ENCODE measurements at regions not wholly inside any gene's neighbourhood (a gene's known extent, or its start where the extent isn't known, plus 50 kb on each side); places are given as distances from the start of the nearest gene placed in this dataset.

GRCh38 chr10:43816351-43817321 is 168.0 kb upstream of the ZNF32 start:
- TF ChIP-seq, protein P1, sequence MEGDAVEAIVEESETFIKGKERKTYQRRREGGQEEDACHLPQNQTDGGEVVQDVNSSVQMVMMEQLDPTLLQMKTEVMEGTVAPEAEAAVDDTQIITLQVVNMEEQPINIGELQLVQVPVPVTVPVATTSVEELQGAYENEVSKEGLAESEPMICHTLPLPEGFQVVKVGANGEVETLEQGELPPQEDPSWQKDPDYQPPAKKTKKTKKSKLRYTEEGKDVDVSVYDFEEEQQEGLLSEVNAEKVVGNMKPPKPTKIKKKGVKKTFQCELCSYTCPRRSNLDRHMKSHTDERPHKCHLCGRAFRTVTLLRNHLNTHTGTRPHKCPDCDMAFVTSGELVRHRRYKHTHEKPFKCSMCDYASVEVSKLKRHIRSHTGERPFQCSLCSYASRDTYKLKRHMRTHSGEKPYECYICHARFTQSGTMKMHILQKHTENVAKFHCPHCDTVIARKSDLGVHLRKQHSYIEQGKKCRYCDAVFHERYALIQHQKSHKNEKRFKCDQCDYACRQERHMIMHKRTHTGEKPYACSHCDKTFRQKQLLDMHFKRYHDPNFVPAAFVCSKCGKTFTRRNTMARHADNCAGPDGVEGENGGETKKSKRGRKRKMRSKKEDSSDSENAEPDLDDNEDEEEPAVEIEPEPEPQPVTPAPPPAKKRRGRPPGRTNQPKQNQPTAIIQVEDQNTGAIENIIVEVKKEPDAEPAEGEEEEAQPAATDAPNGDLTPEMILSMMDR (IDR thresholded peaks at IDR 0.05) = no peak
- no peak for TF ChIP-seq POLR2A (IDR thresholded peaks at IDR 0.05)
